H54 (cell line): ENCODE measurements at regions not wholly inside any gene's neighbourhood (a gene's known extent, or its start where the extent isn't known, plus 50 kb on each side); places are given as distances from the start of the nearest gene placed in this dataset.

Experiments
- DNase-seq: peaks from one replicate; pipeline ENCODE4 v3.0.0; 2011; ENCODE audit warnings: low spot score, mixed read lengths; ENCODE audit not compliant: insufficient read length
- FAIRE-seq: peaks from 3 replicates; lab custom pipeline; 2011; peaks lifted over from hg19 to GRCh38; lab: Jason Lieb, UNC
- POLR2A ChIP-seq: IDR thresholded peaks from 2 replicates; pipeline ENCODE4 v1.6.1; 2011; ENCODE audit warnings: low read depth, mild to moderate bottlenecking, low read length

- DNase-seq (no peak), FAIRE-seq (no peak)
- no peak for TF ChIP-seq POLR2A
These were observed 121.1 kb downstream of the PDCD6IP start for GRCh38 chr3:33919312-33920120.

DNA sequence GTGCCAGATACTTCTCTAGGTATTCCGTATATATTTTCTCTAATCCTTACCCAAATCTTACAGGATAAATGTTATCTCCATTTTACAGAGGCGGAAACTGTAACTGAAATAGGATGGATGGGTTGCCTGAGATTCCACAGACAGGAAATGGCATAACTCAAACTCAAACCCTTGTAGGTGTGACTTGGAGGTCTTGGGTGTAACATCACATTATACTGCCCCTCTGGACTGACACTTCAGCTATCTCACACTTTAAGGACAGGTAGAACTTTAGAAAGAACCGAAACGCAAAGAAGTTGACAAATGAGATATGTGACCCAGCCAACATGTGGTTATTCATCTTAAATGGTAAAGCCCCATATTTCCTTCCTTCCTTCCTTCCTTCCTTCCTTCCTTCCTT is 122.1 kb downstream of the PDCD6IP start:
- FAIRE-seq (no peak), DNase-seq (no peak)
- TF ChIP-seq POLR2A: no peak

DNA sequence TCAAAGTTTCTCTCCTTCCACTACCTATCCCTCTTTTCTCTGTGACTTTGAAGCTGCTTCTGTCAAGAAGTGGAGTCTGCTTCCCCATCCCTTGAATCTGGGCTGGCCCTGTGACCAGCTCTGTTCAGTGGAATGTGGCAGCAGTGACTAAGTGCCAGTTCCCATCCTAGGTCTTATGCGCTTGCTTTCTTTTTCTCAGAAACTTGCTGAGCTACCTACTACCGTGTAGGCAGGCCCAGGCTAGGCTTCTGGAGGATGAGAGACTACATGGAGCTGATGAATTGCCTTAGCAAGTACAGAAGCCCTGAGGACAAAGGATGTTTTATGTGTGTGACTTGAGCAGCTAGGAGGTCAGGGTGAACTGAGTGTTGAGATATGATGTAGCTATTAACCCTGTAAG is 123.2 kb downstream of the PDCD6IP start:
- DNase-seq (no peak), FAIRE-seq (no peak)
- TF ChIP-seq POLR2A: no peak

GRCh38 chr3:33926998-33927605 is 128.7 kb downstream of the PDCD6IP start:
- DNase-seq (no peak), FAIRE-seq (no peak)
- TF ChIP-seq POLR2A: no peak

DNA sequence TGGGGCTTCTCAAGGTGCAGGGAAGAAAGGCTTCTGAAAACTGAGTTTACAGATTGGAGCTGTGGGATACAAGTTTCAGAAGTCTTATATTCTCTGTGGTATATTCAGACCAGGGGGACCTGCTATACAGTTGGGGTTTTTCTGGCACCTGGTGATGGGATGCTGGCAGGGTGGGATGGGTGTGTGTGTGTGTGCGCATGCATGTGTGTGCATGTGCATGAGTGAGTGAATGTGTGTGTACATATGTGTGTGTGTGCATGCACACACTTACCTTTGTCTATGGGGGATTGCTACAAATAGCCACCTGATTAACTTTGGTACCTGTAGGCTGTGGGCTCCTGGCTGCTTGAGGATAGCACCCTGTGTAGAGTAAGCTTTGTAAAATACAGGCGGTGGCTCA is 131.4 kb downstream of the PDCD6IP start:
- TF ChIP-seq POLR2A: no peak
- DNase-seq (no peak), FAIRE-seq (no peak)

- no peak for TF ChIP-seq POLR2A
- FAIRE-seq (no peak), DNase-seq (no peak)
These were observed 133.1 kb downstream of the PDCD6IP start for GRCh38 chr3:33931512-33931911.

DNA sequence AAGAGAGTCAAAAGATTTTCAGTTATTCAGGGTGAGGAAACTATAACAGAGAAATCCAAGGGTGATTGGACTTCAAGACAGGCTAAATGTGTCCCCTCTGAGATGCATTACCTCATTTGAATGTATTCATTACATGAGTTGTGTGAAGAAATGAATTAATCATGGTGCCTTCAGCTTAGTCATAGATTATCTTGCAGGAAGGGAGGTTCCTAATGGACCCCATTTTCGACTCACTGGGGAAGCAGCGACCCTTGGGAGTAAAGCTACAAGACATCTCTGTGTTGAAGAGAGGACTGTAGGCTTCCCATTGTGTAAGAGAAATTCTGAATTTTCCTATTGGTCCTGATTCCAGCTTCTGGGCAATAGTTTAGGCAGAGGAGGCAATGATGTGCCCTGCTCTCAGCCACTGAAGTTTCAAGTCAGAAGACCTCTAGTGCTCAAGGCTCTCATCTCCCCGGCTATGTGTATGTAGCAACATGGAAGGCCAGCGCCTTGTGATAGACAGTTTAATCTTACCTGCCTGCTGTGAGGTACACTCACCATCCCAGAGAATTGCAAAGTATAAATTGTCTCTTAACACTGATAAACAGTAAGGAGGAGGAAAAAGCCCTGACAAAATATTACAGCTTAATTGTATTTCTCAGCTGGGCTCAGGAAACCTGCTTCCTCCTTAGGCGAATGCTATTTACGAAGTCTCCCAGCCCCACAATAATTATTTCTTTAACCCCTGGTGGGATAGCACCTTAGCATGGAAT is 133.8 kb downstream of the PDCD6IP start:
- no peak for TF ChIP-seq POLR2A
- FAIRE-seq: no peak
- no peak for DNase-seq

DNA sequence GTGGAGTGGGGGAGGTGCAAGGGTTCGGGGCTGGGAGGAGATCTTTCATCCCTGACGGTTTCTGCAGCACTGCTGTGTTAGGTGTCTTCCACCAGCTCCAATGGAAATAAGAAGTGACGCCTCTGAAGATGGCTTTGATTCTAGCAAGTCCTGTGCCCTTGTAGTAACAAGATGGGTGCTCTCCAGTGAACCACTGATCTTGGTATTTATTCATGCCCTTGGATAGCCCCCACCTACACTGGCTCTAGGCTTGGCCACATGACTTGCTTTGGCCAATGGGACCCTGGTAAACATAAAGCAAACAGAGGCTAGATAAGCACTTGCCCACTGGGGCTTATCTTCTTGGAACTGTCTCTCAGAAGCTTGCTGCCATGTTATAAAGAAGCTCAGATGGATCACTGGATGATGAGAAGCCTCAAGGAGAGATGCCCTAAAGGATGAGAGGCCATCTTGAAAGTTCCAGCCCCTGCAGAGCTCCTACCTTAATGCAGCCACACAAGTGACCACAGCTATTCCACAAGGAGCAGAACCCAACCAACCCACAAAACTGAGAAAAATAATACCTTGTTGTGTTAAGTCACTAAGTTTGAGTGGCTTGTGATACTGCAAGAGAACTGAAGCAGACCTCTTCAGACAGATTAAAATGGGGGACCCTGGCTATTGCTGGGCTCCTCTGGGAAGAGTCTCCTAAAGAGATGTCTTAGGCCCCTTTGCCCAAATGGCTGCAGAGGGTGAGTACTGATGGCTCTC is 137.9 kb downstream of the PDCD6IP start:
- DNase-seq (no peak), FAIRE-seq (no peak)
- no peak for TF ChIP-seq POLR2A

GRCh38 chr3:33936921-33937525 is 138.6 kb downstream of the PDCD6IP start:
- FAIRE-seq (no peak), DNase-seq (no peak)
- no peak for TF ChIP-seq POLR2A

GRCh38 chr3:33937628-33938027 is 139.2 kb downstream of the PDCD6IP start:
- TF ChIP-seq POLR2A: no peak
- no peak for DNase-seq
- FAIRE-seq: no peak

GRCh38 chr3:33940149-33940548 is 141.7 kb downstream of the PDCD6IP start:
- no peak for DNase-seq

GRCh38 chr3:33940736-33941135 is 142.3 kb downstream of the PDCD6IP start:
- DNase-seq (no peak), FAIRE-seq (no peak)
- TF ChIP-seq POLR2A: no peak

More at GRCh38 chr3:33940149-33940548, 141.7 kb downstream of the PDCD6IP start:
- FAIRE-seq: no peak
- TF ChIP-seq POLR2A: no peak

DNA sequence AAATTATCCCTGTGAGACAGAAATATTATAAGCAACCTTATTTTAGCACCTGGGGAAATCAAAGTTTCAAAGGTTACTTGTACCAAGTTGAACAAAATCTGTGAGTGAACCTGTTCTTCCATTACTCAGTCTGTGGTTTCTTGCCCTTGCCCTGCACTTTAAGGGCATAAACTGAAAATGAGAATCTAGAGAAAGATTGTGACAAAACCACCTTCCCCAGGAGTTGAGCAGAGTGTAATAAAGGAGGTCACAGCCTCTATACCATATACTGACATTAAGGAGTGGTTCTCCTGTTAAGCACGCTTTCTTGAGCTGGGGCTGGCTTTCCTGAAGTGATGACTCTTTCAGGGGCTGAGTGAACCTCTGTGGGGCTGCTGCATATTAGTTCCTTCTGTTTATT is 143.4 kb downstream of the PDCD6IP start:
- DNase-seq: no peak
- no peak for TF ChIP-seq POLR2A
- FAIRE-seq: no peak

- FAIRE-seq (no peak), DNase-seq (no peak)
- no peak for TF ChIP-seq POLR2A
These were observed 144.2 kb downstream of the PDCD6IP start for GRCh38 chr3:33942483-33943150.
